ENCODE measurements at regions not wholly inside any gene's neighbourhood (a gene's known extent, or its start where the extent isn't known, plus 50 kb on each side); places are given as distances from the start of the nearest gene placed in this dataset.

GRCh38 chr18:77711096-77711495, 461.4 kb downstream of the GALR1 start:
- Histone ChIP-seq H3K4me1 (ENCODE audit: control insufficient read depth in 1 of 2, low read depth in 2 of 2) (no peaks in the 10 kb centered on the region), H3K27ac (no peak overlapping the region), H3K27me3 (replicated peaks; ENCODE audit: insufficient read depth) (no peaks in the 10 kb centered on the region), H3K9me3 (no peaks in the 10 kb centered on the region), H3K36me3 (no peaks in the 10 kb centered on the region), H3K4me3 (no peak overlapping the region)
- no peak for DNase-seq (ENCODE audit: low spot score)
- no peak for TF ChIP-seq CTCF (IDR thresholded peaks at IDR 0.05)
- ATAC-seq (ENCODE audit: insufficient number of reproducible peaks, low FRiP score, low read depth), result no peak

GRCh38 chr18:77714716-77715115, 465.1 kb downstream of the GALR1 start:
- H3K4me1 ChIP-seq (ENCODE audit: control insufficient read depth in 1 of 2, low read depth in 2 of 2), result no peaks in the 10 kb centered on the region
- H3K9me3 ChIP-seq, result no peaks in the 10 kb centered on the region
- no peak for DNase-seq (ENCODE audit: low spot score)
- no peak overlapping the region for H3K27ac ChIP-seq
- H3K27me3 ChIP-seq (replicated peaks; ENCODE audit: insufficient read depth), result no peaks in the 10 kb centered on the region
- H3K36me3 ChIP-seq, result no peaks in the 10 kb centered on the region
- no peak overlapping the region for H3K4me3 ChIP-seq
- ATAC-seq (ENCODE audit: insufficient number of reproducible peaks, low FRiP score, low read depth), result no peak
- TF ChIP-seq CTCF (IDR thresholded peaks at IDR 0.05), result no peak

GRCh38 chr18:77716282-77716681, 466.6 kb downstream of the GALR1 start:
- Histone ChIP-seq H3K36me3 (no peaks in the 10 kb centered on the region), H3K9me3 (no peaks in the 10 kb centered on the region), H3K4me1 (ENCODE audit: control insufficient read depth in 1 of 2, low read depth in 2 of 2) (no peaks in the 10 kb centered on the region), H3K27me3 (replicated peaks; ENCODE audit: insufficient read depth) (no peaks in the 10 kb centered on the region), H3K27ac (no peak overlapping the region), H3K4me3 (no peak overlapping the region)
- ATAC-seq (ENCODE audit: insufficient number of reproducible peaks, low FRiP score, low read depth) (no peak), DNase-seq (ENCODE audit: low spot score) (no peak)
- no peak for TF ChIP-seq CTCF (IDR thresholded peaks at IDR 0.05)

GRCh38 chr18:77733292-77733903, 483.8 kb downstream of the GALR1 start:
- DNase-seq (ENCODE audit: low spot score) (no peak), ATAC-seq (ENCODE audit: insufficient number of reproducible peaks, low FRiP score, low read depth) (no peak)
- Histone ChIP-seq H3K9me3 (no peaks in the 10 kb centered on the region), H3K4me3 (no peak overlapping the region), H3K27me3 (replicated peaks; ENCODE audit: insufficient read depth) (no peaks in the 10 kb centered on the region), H3K27ac (no peak overlapping the region), H3K4me1 (ENCODE audit: control insufficient read depth in 1 of 2, low read depth in 2 of 2) (no peaks in the 10 kb centered on the region), H3K36me3 (no peaks in the 10 kb centered on the region)
- no peak for TF ChIP-seq CTCF (IDR thresholded peaks at IDR 0.05)

GRCh38 chr18:77736842-77737241, 487.2 kb downstream of the GALR1 start:
- Histone ChIP-seq H3K27ac (no peak overlapping the region), H3K27me3 (replicated peaks; ENCODE audit: insufficient read depth) (no peaks in the 10 kb centered on the region), H3K4me3 (no peak overlapping the region), H3K9me3 (no peaks in the 10 kb centered on the region), H3K4me1 (ENCODE audit: control insufficient read depth in 1 of 2, low read depth in 2 of 2) (no peaks in the 10 kb centered on the region), H3K36me3 (no peaks in the 10 kb centered on the region)
- DNase-seq (ENCODE audit: low spot score) (no peak), ATAC-seq (ENCODE audit: insufficient number of reproducible peaks, low FRiP score, low read depth) (no peak)
- no peak for TF ChIP-seq CTCF (IDR thresholded peaks at IDR 0.05)
